GM18870 (cell line): ENCODE measurements at regions not wholly inside any gene's neighbourhood (a gene's known extent, or its start where the extent isn't known, plus 50 kb on each side); places are given as distances from the start of the nearest gene placed in this dataset.

ENCODE experiments used
- ATAC-seq: cut with Tn5 transposase; IDR thresholded peaks from one replicate; pipeline ENCODE4 v1.9.1; 2021; ENCODE audit warnings: moderate library complexity; ENCODE audit not compliant: unreplicated experiment

DNA sequence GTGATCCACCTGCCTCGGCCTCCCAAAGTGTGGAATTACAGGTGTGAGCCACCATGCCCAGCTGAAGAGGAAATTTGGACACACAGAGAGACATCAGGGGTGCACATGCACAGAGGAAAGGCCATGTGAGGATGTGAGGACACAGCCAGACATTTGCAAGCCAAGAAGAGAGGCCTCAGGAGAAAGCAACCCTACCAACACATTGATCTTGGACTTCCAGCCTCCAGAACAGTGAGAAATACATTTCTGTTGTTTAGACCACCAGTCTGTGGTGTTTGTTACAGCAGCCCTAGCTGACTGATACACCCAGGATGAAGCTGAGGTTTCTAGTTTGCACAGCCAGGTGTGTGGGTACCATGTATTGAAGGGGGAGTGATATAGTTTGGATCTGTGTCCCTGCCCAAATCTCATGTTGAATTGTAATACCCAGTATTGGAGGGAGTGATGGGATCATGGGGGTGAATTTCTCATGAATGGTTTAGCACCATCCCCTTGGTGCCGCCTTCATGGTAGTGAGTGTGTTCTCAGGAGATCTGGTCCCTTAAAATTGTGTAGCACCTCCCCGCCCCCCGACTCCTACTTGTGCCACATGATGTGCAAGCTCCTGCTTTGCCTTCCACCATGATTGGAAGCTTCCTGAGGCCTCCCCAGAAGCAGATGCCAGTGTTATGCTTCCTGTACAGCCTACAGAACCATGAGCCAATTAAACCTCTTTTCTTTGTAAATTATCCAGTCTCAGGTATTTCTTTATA is 64.7 kb upstream of the DUSP5 start:
- ATAC-seq, result no peak

- no peak for ATAC-seq
Measured at GRCh38 chr10:110433740-110434139, 64.0 kb upstream of the DUSP5 start.

DNA sequence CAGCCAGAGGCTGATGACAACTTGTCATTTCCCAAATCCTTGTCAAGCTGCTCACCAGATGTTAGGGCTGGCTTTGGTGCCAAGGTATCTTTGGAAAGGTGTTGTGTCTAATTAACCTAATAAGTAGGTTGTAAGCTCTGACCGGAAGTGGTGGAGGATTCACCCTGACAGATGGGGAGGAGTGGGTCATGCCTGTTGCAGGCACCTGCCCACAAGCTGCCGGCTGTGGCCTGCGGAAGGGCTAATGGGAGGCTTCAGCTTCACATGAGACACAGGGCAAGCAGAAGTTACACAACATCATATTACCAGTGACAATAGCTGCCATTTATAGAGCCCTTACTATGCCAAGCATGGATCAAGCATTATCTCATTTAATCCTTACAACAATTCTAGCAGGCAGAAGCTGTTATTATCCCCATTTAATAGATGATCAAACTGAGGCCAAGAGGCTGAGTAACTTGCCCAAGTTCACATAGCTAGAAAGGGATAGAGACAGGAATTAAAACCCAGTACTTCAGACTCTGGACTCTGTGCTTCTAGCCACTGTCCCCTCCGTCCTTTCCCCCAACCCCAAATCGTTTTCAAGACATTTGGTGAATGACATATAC is 63.1 kb upstream of the DUSP5 start:
- no peak for ATAC-seq

GRCh38 chr10:110436554-110437350 is 61.0 kb upstream of the DUSP5 start:
- ATAC-seq, result no peak

GRCh38 chr10:110437351-110437605 is 60.4 kb upstream of the DUSP5 start:
- no peak for ATAC-seq

DNA sequence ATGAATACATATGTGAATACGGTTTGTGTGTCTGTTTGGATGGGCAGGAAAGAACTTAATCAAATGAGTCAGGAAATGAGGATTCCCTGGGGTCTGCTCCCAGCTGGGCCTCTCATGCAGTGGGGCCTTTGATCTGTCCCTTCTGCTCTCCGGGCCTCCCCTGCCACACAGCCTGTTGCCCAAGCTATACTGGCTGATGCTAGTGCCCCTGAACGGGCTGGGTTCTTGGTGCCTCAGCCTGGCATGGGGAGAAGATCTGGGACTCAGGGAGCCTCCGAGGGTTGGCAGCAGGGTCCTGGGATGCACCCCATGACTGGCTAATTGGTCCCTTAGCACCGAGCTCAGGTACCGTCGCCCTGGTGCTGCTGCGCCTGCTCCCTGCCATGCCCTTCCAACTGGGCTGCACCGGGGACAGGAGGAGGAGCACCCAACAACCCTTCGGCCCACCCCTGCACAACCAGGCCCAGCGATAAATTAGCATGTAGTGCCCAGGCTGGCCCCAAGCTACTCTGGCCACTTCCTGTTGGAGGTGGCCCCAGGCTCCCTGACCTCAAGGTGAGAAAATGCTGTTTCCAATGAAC is 59.9 kb upstream of the DUSP5 start:
- ATAC-seq, result no peak

- ATAC-seq, result no peak
Measured at GRCh38 chr10:110442746-110443145, 55.0 kb upstream of the DUSP5 start.

DNA sequence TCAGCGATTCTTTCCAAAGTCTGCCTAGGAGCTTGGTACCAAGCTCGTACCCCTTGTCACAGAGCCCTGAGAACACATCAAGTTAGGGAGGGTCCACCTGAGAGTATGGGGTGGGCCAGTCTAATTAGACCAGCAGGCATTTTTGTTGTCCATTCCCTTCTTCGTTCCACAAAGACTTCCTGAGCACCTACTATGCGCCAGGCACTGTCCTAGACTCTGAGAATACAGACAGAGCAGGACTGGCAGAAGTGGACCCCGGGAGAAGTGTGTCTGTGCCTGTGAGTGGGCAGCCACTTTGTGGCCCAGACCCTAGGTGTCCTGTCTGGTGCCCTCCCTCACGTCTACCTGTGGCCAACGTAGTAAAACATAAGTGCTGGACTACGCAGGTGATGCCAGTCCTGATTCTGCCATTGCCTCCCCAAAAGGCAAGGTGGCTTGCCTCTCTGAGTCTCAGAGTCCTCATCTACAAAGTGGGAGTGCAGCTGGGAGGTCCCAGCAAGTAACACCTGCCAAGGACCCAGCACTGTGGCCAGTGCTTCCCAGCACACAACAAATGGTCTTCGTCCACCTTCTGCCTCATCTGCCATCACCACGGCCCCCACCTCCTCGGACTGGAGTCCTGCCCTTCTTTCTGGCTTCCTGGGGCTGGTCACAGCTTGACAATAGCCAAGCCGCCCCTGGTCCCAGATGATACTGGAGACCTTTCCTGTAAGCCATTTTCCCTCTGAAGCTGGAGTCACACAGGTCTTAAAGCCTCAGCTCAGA is 54.3 kb upstream of the DUSP5 start:
- ATAC-seq, result no peak

- ATAC-seq, result no peak
Measured at GRCh38 chr10:110444004-110444337, 53.7 kb upstream of the DUSP5 start.

DNA sequence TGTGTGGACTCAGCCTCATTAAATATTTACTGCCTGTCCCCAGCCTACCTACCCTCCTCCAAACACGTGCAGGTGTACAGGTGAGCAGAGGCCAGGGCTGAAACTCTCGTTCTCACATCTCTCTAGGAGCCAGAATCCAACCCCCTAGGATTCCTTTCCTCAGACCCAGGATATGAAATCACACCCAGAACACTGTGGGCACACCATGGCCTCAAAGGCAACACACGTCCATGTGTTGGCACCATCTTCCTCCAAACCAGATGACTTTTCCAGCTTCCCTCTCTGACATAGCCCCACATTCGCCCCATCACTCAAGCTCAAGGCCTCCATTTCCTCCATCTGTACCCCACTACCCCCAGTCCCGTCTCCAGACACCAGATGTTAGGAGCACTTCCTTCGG is 51.8 kb upstream of the DUSP5 start:
- no peak for ATAC-seq

DNA sequence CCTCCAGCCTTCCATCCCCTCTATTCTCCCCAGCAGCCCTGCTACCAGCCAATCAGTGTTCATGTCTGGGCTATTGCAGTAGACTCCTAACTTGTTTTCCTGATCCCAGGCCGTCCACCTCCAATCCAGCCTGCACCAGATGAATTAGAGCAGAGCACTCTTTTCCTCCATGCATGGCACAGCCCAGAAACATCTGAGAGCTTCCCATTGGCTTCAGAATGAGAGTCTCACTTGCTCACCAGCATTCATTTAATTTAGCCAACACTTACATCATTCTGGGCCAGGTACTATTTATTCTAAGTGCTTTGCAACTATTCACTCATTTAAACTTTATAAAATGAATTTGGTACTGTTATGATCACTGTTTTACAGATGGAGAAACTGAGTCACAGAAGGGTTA is 51.4 kb upstream of the DUSP5 start:
- ATAC-seq, result no peak

DNA sequence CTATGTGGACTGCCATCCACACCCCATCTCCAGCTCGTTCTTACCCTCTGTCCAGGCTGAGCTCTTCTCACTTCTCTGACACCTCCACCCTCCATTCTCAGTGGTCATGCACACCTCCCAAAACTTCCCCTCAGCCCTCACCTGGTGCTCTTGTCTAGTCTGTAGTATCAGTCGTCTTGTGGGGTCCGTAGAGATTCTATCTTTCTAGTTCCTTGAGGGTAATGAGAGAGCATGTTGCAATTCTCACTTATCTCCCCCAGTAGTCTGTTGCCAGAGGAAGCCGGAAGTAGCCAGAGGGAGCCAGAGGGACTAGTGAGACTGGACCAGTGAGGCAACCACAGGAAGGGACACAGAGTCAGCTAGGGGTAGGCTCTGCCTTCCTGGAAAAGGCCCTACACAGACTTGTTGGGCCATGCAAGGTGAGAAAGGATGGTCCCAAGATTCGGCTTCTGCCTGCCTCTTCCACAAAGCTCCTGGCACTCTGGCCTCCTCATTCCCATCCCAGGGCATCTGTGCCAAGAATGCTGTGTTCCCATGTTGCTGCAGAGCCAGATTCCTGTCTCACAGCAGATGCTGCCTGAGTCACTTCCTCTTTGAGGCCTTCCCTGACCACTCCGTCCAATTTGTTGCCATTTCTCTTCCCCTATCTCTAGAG is 50.6 kb upstream of the DUSP5 start:
- no peak for ATAC-seq

DNA sequence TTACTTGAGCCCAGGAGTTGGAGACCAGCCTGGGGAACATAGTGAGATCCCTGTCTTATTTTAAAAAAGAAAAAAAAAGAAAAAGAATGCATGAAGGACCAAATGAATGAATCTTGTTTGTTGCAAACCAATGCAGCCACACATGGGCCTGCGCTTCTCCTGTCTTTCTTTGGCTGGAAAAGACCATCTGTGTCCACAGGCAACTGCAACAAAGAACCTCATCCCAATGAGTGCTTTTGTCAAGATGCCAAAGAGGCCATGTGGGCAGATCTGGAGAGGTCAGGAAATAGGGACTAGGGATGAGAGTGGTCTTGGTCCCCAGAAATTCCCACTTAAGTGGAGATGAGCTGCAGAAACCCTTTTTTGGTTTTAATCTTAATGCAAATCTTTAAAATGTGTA is 49.8 kb upstream of the DUSP5 start:
- ATAC-seq, result no peak
